ENCODE measurements at regions not wholly inside any gene's neighbourhood (a gene's known extent, or its start where the extent isn't known, plus 50 kb on each side); places are given as distances from the start of the nearest gene placed in this dataset.

GRCh38 chr10:43785252-43785651, 136.6 kb upstream of the ZNF32 start:
- Histone ChIP-seq H3K4me1 (ENCODE audit: control insufficient read depth, insufficient read depth, low read length) (no peaks in the 10 kb centered on the region), H3K27me3 (replicated peaks; ENCODE audit: control insufficient read depth, insufficient read depth, low read length) (no peaks in the 10 kb centered on the region), H3K9ac (ENCODE audit: low read length) (no peak overlapping the region), H3K9me3 (ENCODE audit: control insufficient read depth, low read length) (no peaks in the 10 kb centered on the region), H3K4me3 (ENCODE audit: low read length) (no peak overlapping the region), H3K36me3 (ENCODE audit: control insufficient read depth, insufficient read depth, low read length, severe bottlenecking) (no peaks in the 10 kb centered on the region)
- DNase-seq (ENCODE audit: low read depth): no peak

GRCh38 chr10:43782814-43783213, 134.1 kb upstream of the ZNF32 start:
- Histone ChIP-seq H3K4me1 (ENCODE audit: control insufficient read depth, insufficient read depth, low read length) (no peaks in the 10 kb centered on the region), H3K4me3 (ENCODE audit: low read length) (no peak overlapping the region), H3K27me3 (replicated peaks; ENCODE audit: control insufficient read depth, insufficient read depth, low read length) (peaks cover 4% of the 10 kb centered on the region), H3K9me3 (ENCODE audit: control insufficient read depth, low read length) (no peaks in the 10 kb centered on the region), H3K9ac (ENCODE audit: low read length) (no peak overlapping the region), H3K36me3 (ENCODE audit: control insufficient read depth, insufficient read depth, low read length, severe bottlenecking) (no peaks in the 10 kb centered on the region)
- no peak for DNase-seq (ENCODE audit: low read depth)

- no peak overlapping the region for H3K4me3 ChIP-seq (ENCODE audit: low read length)
- H3K4me1 ChIP-seq (ENCODE audit: control insufficient read depth, insufficient read depth, low read length): no peaks in the 10 kb centered on the region
- no peak for DNase-seq (ENCODE audit: low read depth)
- H3K36me3 ChIP-seq (ENCODE audit: control insufficient read depth, insufficient read depth, low read length, severe bottlenecking): no peaks in the 10 kb centered on the region
- H3K9me3 ChIP-seq (ENCODE audit: control insufficient read depth, low read length): no peaks in the 10 kb centered on the region
- H3K27me3 ChIP-seq (replicated peaks; ENCODE audit: control insufficient read depth, insufficient read depth, low read length): peaks cover 5% of the 10 kb centered on the region
- no peak overlapping the region for H3K9ac ChIP-seq (ENCODE audit: low read length)
These were observed 133.0 kb upstream of the ZNF32 start for GRCh38 chr10:43781480-43782361.

GRCh38 chr10:43778571-43778970, 129.9 kb upstream of the ZNF32 start:
- no peak for DNase-seq (ENCODE audit: low read depth)
- H3K4me1 ChIP-seq (ENCODE audit: control insufficient read depth, insufficient read depth, low read length): no peaks in the 10 kb centered on the region
- H3K36me3 ChIP-seq (ENCODE audit: control insufficient read depth, insufficient read depth, low read length, severe bottlenecking): no peaks in the 10 kb centered on the region
- H3K4me3 ChIP-seq (ENCODE audit: low read length): no peak overlapping the region
- H3K9ac ChIP-seq (ENCODE audit: low read length): no peak overlapping the region
- H3K9me3 ChIP-seq (ENCODE audit: control insufficient read depth, low read length): peaks cover 3% of the 10 kb centered on the region
- H3K27me3 ChIP-seq (replicated peaks; ENCODE audit: control insufficient read depth, insufficient read depth, low read length): peaks cover 10% of the 10 kb centered on the region

GRCh38 chr10:43775384-43775783, 126.7 kb upstream of the ZNF32 start:
- H3K27me3 ChIP-seq (replicated peaks; ENCODE audit: control insufficient read depth, insufficient read depth, low read length): peaks cover 10% of the 10 kb centered on the region
- H3K4me1 ChIP-seq (ENCODE audit: control insufficient read depth, insufficient read depth, low read length): no peaks in the 10 kb centered on the region
- no peak overlapping the region for H3K4me3 ChIP-seq (ENCODE audit: low read length)
- DNase-seq (ENCODE audit: low read depth): no peak
- H3K9ac ChIP-seq (ENCODE audit: low read length): no peak overlapping the region
- peaks cover 7% of the 10 kb centered on the region for H3K9me3 ChIP-seq (ENCODE audit: control insufficient read depth, low read length)
- H3K36me3 ChIP-seq (ENCODE audit: control insufficient read depth, insufficient read depth, low read length, severe bottlenecking): no peaks in the 10 kb centered on the region

- no peak for DNase-seq (ENCODE audit: low read depth)
- H3K4me3 ChIP-seq (ENCODE audit: low read length): no peak overlapping the region
- peaks cover 7% of the 10 kb centered on the region for H3K9me3 ChIP-seq (ENCODE audit: control insufficient read depth, low read length)
- peaks cover 10% of the 10 kb centered on the region for H3K27me3 ChIP-seq (replicated peaks; ENCODE audit: control insufficient read depth, insufficient read depth, low read length)
- H3K4me1 ChIP-seq (ENCODE audit: control insufficient read depth, insufficient read depth, low read length): no peaks in the 10 kb centered on the region
- no peaks in the 10 kb centered on the region for H3K36me3 ChIP-seq (ENCODE audit: control insufficient read depth, insufficient read depth, low read length, severe bottlenecking)
- H3K9ac ChIP-seq (ENCODE audit: low read length): no peak overlapping the region
These were observed 125.6 kb upstream of the ZNF32 start for GRCh38 chr10:43774234-43774769.

- DNase-seq (ENCODE audit: low read depth): no peak
- Histone ChIP-seq H3K27me3 (replicated peaks; ENCODE audit: control insufficient read depth, insufficient read depth, low read length) (peaks cover 9% of the 10 kb centered on the region), H3K36me3 (ENCODE audit: control insufficient read depth, insufficient read depth, low read length, severe bottlenecking) (no peaks in the 10 kb centered on the region), H3K4me3 (ENCODE audit: low read length) (no peak overlapping the region), H3K9me3 (ENCODE audit: control insufficient read depth, low read length) (peaks cover 7% of the 10 kb centered on the region), H3K4me1 (ENCODE audit: control insufficient read depth, insufficient read depth, low read length) (no peaks in the 10 kb centered on the region), H3K9ac (ENCODE audit: low read length) (no peak overlapping the region)
These were observed 125.1 kb upstream of the ZNF32 start for GRCh38 chr10:43773736-43774135.

- no peak for DNase-seq (ENCODE audit: low read depth)
- Histone ChIP-seq H3K4me1 (ENCODE audit: control insufficient read depth, insufficient read depth, low read length) (no peaks in the 10 kb centered on the region), H3K9me3 (ENCODE audit: control insufficient read depth, low read length) (peaks cover 18% of the 10 kb centered on the region), H3K36me3 (ENCODE audit: control insufficient read depth, insufficient read depth, low read length, severe bottlenecking) (no peaks in the 10 kb centered on the region), H3K9ac (ENCODE audit: low read length) (no peak overlapping the region), H3K27me3 (replicated peaks; ENCODE audit: control insufficient read depth, insufficient read depth, low read length) (peaks cover 6% of the 10 kb centered on the region), H3K4me3 (ENCODE audit: low read length) (no peak overlapping the region)
These were observed 123.5 kb upstream of the ZNF32 start for GRCh38 chr10:43772171-43772570.

- H3K9ac ChIP-seq (ENCODE audit: low read length): no peak overlapping the region
- H3K36me3 ChIP-seq (ENCODE audit: control insufficient read depth, insufficient read depth, low read length, severe bottlenecking): no peaks in the 10 kb centered on the region
- H3K4me1 ChIP-seq (ENCODE audit: control insufficient read depth, insufficient read depth, low read length): no peaks in the 10 kb centered on the region
- H3K9me3 ChIP-seq (ENCODE audit: control insufficient read depth, low read length): peaks cover 21% of the 10 kb centered on the region
- H3K4me3 ChIP-seq (ENCODE audit: low read length): no peak overlapping the region
- H3K27me3 ChIP-seq (replicated peaks; ENCODE audit: control insufficient read depth, insufficient read depth, low read length): peaks cover 4% of the 10 kb centered on the region
- DNase-seq (ENCODE audit: low read depth): no peak
These were observed 123.0 kb upstream of the ZNF32 start for GRCh38 chr10:43771675-43772074.

- no peak overlapping the region for H3K4me3 ChIP-seq (ENCODE audit: low read length)
- DNase-seq (ENCODE audit: low read depth): no peak
- H3K36me3 ChIP-seq (ENCODE audit: control insufficient read depth, insufficient read depth, low read length, severe bottlenecking): no peaks in the 10 kb centered on the region
- H3K4me1 ChIP-seq (ENCODE audit: control insufficient read depth, insufficient read depth, low read length): no peaks in the 10 kb centered on the region
- H3K9me3 ChIP-seq (ENCODE audit: control insufficient read depth, low read length): peaks cover 22% of the 10 kb centered on the region
- no peaks in the 10 kb centered on the region for H3K27me3 ChIP-seq (replicated peaks; ENCODE audit: control insufficient read depth, insufficient read depth, low read length)
- no peak overlapping the region for H3K9ac ChIP-seq (ENCODE audit: low read length)
These were observed 116.8 kb upstream of the ZNF32 start for GRCh38 chr10:43765516-43765915.

- Histone ChIP-seq H3K9ac (ENCODE audit: low read length) (no peak overlapping the region), H3K36me3 (ENCODE audit: control insufficient read depth, insufficient read depth, low read length, severe bottlenecking) (no peaks in the 10 kb centered on the region), H3K4me3 (ENCODE audit: low read length) (no peak overlapping the region), H3K9me3 (ENCODE audit: control insufficient read depth, low read length) (peaks cover 22% of the 10 kb centered on the region), H3K27me3 (replicated peaks; ENCODE audit: control insufficient read depth, insufficient read depth, low read length) (no peaks in the 10 kb centered on the region), H3K4me1 (ENCODE audit: control insufficient read depth, insufficient read depth, low read length) (no peaks in the 10 kb centered on the region)
- no peak for DNase-seq (ENCODE audit: low read depth)
These were observed 115.2 kb upstream of the ZNF32 start for GRCh38 chr10:43763846-43764245.

Data from adipocyte (in vitro differentiated cells).